Muscle of back (tissue), 3 donors: ENCODE measurements at regions not wholly inside any gene's neighbourhood (a gene's known extent, or its start where the extent isn't known, plus 50 kb on each side); places are given as distances from the start of the nearest gene placed in this dataset.

ENCODE experiments used
- DNase-seq, 3 donors: peaks; one replicate each; pipeline versions ENCODE4 v3.0.0 to v3.0.0-alpha.2; 2013

DNA sequence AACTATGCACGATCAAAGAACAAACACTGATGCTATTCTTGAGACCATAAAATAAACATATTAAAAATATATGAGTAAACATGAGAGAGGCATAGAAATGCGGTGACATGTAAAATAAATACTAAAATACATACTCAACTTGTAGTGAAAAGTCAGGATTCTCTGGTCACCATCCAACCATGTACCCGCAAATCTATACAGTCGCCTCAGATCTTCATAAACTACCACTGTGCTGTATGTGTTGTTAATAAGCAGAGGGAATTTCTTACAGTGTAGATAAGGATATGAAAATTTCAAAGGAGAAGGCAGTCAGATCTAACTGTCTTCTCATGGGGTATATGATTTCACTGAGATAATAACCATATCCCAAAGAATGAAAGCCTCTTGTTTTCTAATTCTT is 67.8 kb upstream of the FAM47B start:
- DNase-seq = no peak

DNA sequence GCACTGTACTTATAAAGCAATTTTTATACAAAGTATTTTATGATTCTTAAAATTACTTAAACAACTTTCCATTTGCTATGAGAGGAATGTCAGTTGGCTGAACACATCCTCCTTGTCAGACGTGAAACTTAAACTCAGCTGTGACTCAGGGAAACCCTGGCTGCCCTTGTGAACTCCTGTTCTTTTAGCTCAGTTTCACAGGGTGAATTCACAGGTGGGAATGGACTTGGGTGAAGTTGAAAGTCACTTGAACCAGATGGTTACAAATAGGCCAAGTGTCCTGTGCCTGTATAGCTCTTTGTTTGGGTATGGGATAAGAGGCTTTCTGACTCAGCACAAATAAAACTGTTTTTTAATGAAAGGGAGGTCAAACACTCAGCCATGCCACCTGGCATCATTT is 67.4 kb upstream of the FAM47B start:
- peak; percentile 22 to 55 (median 43) for DNase-seq

DNA sequence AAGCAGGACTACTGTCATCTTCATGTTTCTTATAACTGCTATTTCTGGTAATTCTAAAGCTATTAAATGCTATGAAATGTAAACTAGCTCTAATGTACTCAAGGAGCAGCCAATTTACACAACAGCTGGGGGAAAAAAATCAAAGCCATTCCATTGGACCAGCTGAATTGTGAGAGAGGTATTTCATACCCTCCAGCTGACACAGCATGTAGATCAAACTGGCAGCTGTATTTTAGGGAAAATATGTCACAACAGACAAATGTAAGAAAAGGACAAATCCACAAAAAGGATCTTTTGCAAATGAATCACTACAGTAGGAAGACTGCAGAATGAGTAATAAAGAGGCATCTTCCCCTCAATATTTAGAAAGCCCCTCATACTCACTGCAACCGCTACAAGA is 65.2 kb upstream of the FAM47B start:
- DNase-seq = peak in 2 of 3 donors; percentile 23 to 45

DNA sequence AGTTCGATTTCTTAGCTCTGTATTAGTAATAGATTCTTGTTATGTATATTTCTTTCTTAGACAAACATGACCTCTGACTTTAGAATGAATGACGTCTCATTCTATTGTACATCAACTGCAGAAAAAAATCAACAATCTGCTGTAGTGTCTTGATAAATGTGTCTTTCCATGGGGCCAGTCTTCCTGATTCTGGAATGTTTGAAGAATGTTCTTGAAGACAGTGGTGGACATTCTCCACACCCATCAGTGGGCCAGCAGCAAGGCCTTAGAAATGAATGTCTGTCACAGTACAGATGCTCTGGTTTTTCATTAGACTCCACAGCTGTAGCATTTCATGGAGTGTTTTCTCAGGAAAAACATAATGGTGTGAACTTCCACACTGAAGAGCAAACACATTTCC is 63.2 kb upstream of the FAM47B start:
- DNase-seq = no peak

DNA sequence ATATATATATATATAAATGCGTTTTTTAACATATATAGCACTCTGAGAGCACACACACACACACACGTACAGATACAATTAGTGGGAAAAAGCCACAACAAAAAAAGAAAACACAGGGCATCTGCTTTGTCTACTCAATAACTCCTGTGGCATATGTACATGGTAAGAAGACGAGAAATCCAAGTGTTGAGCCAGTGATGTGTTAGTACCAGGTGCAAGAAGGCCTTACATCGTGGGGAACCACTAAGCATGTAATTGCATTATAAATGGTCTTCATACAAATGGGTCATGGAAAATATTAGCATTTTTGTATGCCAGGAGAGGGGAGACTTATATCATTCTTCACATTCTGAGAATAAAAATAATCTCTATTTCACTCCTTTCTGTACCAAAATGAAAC is 62.7 kb upstream of the FAM47B start:
- DNase-seq = peak in 1 of 3 donors; percentile 9

DNA sequence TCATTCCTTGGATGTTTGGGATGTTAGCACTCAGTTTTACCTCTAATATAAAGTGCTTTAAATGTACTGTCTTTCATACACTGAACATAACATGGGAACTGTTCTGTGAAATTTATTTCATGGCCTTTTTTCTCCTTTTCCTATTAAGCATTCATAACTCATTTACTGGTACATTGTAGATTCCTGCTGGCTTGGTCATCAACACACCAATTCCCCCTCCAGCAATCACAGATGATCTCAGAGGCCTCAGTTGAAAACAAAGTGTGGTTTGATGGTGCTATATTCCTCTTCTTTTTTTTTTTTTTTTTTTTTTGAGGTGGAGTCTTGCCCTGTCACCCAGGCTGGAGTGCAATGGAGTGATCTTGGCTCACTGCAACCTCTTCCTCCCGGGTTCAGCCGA is 61.9 kb upstream of the FAM47B start:
- DNase-seq = peak in 1 of 3 donors; percentile 53

DNA sequence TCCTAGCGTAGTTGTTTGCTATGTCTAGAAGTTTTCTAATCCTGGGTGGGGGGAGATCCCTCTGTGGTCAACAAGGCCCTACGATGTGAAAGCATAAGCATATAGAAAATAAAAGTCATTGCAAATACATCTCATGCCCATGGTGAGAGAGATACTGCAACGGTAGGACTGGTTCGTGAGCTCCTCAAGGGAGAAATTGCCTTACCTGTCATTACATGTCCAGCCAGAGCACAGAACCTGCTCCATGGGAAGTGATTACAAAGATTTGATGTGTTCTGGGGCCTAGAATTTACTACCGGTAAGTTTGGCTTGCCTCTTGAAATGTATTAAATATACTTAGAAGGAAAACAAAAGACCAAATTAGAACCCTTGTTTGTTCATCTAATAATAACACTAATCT is 60.9 kb upstream of the FAM47B start:
- no peak for DNase-seq

DNA sequence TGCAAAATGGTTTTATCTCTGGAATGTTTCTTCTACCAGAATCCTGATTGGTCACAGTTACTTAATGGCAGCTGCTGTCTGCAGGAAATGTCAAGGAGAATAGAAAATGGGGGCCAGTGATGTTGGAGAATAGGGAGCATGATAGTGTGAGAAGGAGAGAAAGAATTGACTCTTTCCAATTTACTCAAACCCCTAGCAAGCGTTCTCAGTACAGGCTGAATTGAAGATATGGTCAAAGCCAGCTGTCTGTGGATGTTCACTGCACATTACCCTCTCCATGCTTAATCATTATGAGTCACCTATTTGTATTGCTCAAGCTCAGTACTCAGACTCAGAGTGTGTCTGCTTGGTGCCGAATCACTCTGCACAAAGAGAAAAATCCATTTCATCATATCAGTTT is 57.8 kb upstream of the FAM47B start:
- DNase-seq = peak in 2 of 3 donors; percentile 18 to 41

DNA sequence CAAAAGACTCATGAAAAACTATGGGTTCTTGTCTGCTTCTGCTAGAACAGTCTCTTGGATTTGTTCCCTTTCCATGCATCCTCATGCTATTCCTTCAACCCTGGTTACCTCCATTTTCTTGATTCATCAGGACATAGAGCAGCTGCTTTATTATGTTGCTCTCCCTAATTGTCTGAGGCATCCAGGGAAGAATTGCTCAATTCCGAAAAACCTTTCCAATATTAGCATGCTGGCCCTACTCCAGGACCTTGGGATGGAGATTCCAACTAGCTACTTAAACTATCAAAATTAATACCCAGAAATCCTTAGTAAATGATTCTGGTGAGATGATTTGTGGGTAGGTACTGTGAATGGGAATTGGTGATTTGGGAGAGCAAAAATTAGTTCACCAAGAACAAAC is 56.6 kb upstream of the FAM47B start:
- no peak for DNase-seq

DNA sequence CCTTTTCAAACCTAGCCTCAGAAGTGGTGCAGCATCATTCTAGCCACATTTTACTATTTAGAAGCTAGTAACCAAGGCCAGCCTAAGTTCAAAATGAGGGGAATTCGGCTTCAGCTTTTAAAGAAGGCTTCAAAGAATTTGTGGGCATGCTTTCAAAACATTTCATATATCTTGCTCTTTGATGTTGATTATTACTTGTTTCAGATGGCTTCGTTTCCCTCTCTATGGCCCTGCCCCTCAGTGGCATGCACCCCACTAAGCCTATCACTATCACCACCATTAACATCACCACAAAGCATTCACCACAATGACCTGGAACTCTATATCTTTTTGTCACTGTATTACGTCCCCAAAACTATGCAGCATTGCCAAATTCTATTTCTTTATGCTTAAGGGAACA is 51.2 kb upstream of the FAM47B start:
- DNase-seq = no peak
